GM23338 (cell line): ENCODE measurements at regions not wholly inside any gene's neighbourhood (a gene's known extent, or its start where the extent isn't known, plus 50 kb on each side); places are given as distances from the start of the nearest gene placed in this dataset.
"Not testable (repeated sequence)": the region's sequence is repeated elsewhere in the genome, so short reads cannot be mapped to it uniquely, and the experiment has no call there.

Source experiments
- ATAC-seq: fragments of 200-7000 bp; cut with Tn5 transposase; 3 replicates; pipeline ENCODE4 v1.9.1; 2020
- DNase-seq: peaks from one replicate; pipeline ENCODE4 v3.0.0-alpha.2; 2015; ENCODE audit warnings: low spot score
- H2AFZ ChIP-seq: fragments of 200-600 bp; sonication (generic); 2 replicates; pipeline ENCODE4 v1.8.0; 2016; ENCODE audit warnings: antibody characterized with exemption, mild to moderate bottlenecking, moderate library complexity
- H3F3A ChIP-seq: fragments of 200-600 bp; sonication (generic); replicated peaks from 2 replicates; pipeline ENCODE4 v1.8.0; 2017; ENCODE audit warnings: antibody characterized with exemption, mixed run types, low read depth
- H3K27ac ChIP-seq: fragments of 200-600 bp; sonication (generic); 2 replicates; pipeline ENCODE4 v1.6.1; 2016; ENCODE audit warnings: low read depth
- H3K27me3 ChIP-seq: fragments of 200-600 bp; sonication (generic); 2 replicates; pipeline ENCODE4 v1.8.0; 2016; ENCODE audit warnings: mild to moderate bottlenecking, mixed run types, moderate library complexity; ENCODE audit not compliant: insufficient read depth
- H3K36me3 ChIP-seq: fragments of 200-600 bp; sonication (generic); 2 replicates; pipeline ENCODE4 v1.8.0; 2016; ENCODE audit warnings: mild to moderate bottlenecking; ENCODE audit not compliant: insufficient read depth
- H3K4me1 ChIP-seq: fragments of 200-600 bp; sonication (generic); 2 replicates; pipeline ENCODE4 v1.8.0; 2016; ENCODE audit warnings: mild to moderate bottlenecking, moderate library complexity; ENCODE audit not compliant: insufficient read depth
- H3K4me2 ChIP-seq: fragments of 200-600 bp; sonication (generic); 2 replicates; pipeline ENCODE4 v1.7.1; 2017; ENCODE audit warnings: mixed run types
- H3K4me3 ChIP-seq: fragments of 200-600 bp; sonication (generic); 2 replicates; pipeline ENCODE4 v1.6.1; 2016; ENCODE audit warnings: mixed run types
- H3K79me2 ChIP-seq: fragments of 200-600 bp; sonication (generic); replicated peaks from 2 replicates; pipeline ENCODE4 v1.8.0; 2017; ENCODE audit warnings: mild to moderate bottlenecking; ENCODE audit not compliant: insufficient read depth
- H3K9me2 ChIP-seq: fragments of 200-600 bp; sonication (generic); 2 replicates; pipeline ENCODE4 v1.8.0; 2017; ENCODE audit not compliant: insufficient read depth
- H4K20me1 ChIP-seq: fragments of 200-600 bp; sonication (generic); replicated peaks from 2 replicates; pipeline ENCODE4 v1.8.0; 2017; ENCODE audit warnings: mild to moderate bottlenecking; ENCODE audit not compliant: insufficient read depth
- H3K27ac Mint-ChIP-seq: 2 replicates; pipeline ENCODE4 v1.8.0; 2020; ENCODE audit warnings: inconsistent platforms, mild to moderate bottlenecking, moderate library complexity, mixed read lengths
- H3K27me3 Mint-ChIP-seq: 3 replicates; pipeline ENCODE4 v1.8.0; 2022; ENCODE audit warnings: low read depth, mild to moderate bottlenecking, moderate library complexity, mixed read lengths, inconsistent platforms; ENCODE audit not compliant: insufficient read depth, poor library complexity
- H3K36me3 Mint-ChIP-seq: 3 replicates; pipeline ENCODE4 v1.8.0; 2021; ENCODE audit warnings: low read depth, mild to moderate bottlenecking, inconsistent platforms, moderate library complexity, mixed read lengths
- H3K4me1 Mint-ChIP-seq: 3 replicates; pipeline ENCODE4 v1.8.0; 2020; ENCODE audit warnings: mild to moderate bottlenecking, inconsistent platforms, mixed read lengths
- H3K4me3 Mint-ChIP-seq: 3 replicates; pipeline ENCODE4 v1.8.0; 2021; ENCODE audit warnings: moderate library complexity, mild to moderate bottlenecking, inconsistent platforms, mixed read lengths
- H3K9me3 Mint-ChIP-seq: 3 replicates; pipeline ENCODE4 v1.8.0; 2020; ENCODE audit warnings: moderate library complexity, mild to moderate bottlenecking, inconsistent platforms, mixed read lengths
- CREB1 ChIP-seq: fragments of 250-450 bp; sonication (Bioruptor Pico); IDR thresholded peaks from 2 replicates; pipeline ENCODE4 v1.5.0; 2020; ENCODE audit warnings: low read depth, mild to moderate bottlenecking, moderate library complexity
- EZH2 ChIP-seq: fragments of 200-600 bp; sonication (generic); IDR thresholded peaks from one replicate; pipeline ENCODE4 v1.8.0; 2017; ENCODE audit warnings: antibody characterized with exemption, mild to moderate bottlenecking, low read depth; ENCODE audit not compliant: unreplicated experiment
- EZH2phosphoT487 ChIP-seq: fragments of 200-600 bp; sonication (generic); IDR thresholded peaks from one replicate; pipeline ENCODE4 v1.8.1; 2018; ENCODE audit warnings: antibody characterized with exemption; ENCODE audit not compliant: unreplicated experiment
- JUNB ChIP-seq: IDR thresholded peaks from one replicate; pipeline ENCODE4 v1.6.1; 2016; ENCODE audit warnings: antibody characterized with exemption; ENCODE audit not compliant: unreplicated experiment
- NANOG ChIP-seq: IDR thresholded peaks from 2 replicates; pipeline ENCODE4 v1.6.1; 2016; ENCODE audit warnings: antibody characterized with exemption, borderline replicate concordance
- ZNF114 ChIP-seq: fragments of 250-450 bp; sonication (Bioruptor Pico); IDR thresholded peaks from 2 replicates; pipeline ENCODE4 v1.5.0; 2020; ENCODE audit warnings: mild to moderate bottlenecking, moderate library complexity
- ZNF331 ChIP-seq: fragments of 250-450 bp; sonication (Bioruptor Pico); IDR thresholded peaks from 2 replicates; pipeline ENCODE4 v1.5.0; 2020; ENCODE audit warnings: low read depth, mild to moderate bottlenecking, moderate library complexity
- TF ChIP-seq, protein P1 (sequence below): fragments of 250-450 bp; sonication (Bioruptor Pico); IDR thresholded peaks from 2 replicates; pipeline ENCODE4 v1.5.0; 2020; ENCODE audit warnings: mild to moderate bottlenecking, moderate library complexity

GRCh38 chr10:120047373-120047772 lies 154.8 kb downstream of the SEC23IP start:
- H3K4me3 Mint-ChIP-seq, H3K4me2 ChIP-seq: not testable (repeated sequence)
- peaks cover 14% of the 10 kb centered on the region for H3K4me1 Mint-ChIP-seq

GRCh38 chr10:120047926-120048325 lies 155.4 kb downstream of the SEC23IP start:
- Histone ChIP-seq H3K36me3 (no peaks in the 10 kb centered on the region), H3K4me1 (peaks cover 9% of the 10 kb centered on the region; the same call in 1 of the 2 replicates), H2AFZ (no peak overlapping the region), H3K27me3 (no peaks in the 10 kb centered on the region), H3K27ac (no peak overlapping the region), H4K20me1 (no peaks in the 10 kb centered on the region), H3K4me2 (no peak overlapping the region), H3F3A (no peaks in the 10 kb centered on the region), H3K4me3 (no peak overlapping the region), H3K9me2 (no peaks in the 10 kb centered on the region), H3K79me2 (no peaks in the 10 kb centered on the region)
- H3K4me3 Mint-ChIP-seq, result no peak overlapping the region
- H3K27me3 Mint-ChIP-seq, result peaks cover 2% of the 10 kb centered on the region
- H3K4me1 Mint-ChIP-seq, result peaks cover 14% of the 10 kb centered on the region
- H3K36me3 Mint-ChIP-seq, result no peaks in the 10 kb centered on the region
- no peak for ATAC-seq
- H3K27ac Mint-ChIP-seq, result no peak overlapping the region
- no peak for TF ChIP-seq CREB1
- no peak for TF ChIP-seq JUNB
- no peak for TF ChIP-seq EZH2phosphoT487
- TF ChIP-seq, protein P1, sequence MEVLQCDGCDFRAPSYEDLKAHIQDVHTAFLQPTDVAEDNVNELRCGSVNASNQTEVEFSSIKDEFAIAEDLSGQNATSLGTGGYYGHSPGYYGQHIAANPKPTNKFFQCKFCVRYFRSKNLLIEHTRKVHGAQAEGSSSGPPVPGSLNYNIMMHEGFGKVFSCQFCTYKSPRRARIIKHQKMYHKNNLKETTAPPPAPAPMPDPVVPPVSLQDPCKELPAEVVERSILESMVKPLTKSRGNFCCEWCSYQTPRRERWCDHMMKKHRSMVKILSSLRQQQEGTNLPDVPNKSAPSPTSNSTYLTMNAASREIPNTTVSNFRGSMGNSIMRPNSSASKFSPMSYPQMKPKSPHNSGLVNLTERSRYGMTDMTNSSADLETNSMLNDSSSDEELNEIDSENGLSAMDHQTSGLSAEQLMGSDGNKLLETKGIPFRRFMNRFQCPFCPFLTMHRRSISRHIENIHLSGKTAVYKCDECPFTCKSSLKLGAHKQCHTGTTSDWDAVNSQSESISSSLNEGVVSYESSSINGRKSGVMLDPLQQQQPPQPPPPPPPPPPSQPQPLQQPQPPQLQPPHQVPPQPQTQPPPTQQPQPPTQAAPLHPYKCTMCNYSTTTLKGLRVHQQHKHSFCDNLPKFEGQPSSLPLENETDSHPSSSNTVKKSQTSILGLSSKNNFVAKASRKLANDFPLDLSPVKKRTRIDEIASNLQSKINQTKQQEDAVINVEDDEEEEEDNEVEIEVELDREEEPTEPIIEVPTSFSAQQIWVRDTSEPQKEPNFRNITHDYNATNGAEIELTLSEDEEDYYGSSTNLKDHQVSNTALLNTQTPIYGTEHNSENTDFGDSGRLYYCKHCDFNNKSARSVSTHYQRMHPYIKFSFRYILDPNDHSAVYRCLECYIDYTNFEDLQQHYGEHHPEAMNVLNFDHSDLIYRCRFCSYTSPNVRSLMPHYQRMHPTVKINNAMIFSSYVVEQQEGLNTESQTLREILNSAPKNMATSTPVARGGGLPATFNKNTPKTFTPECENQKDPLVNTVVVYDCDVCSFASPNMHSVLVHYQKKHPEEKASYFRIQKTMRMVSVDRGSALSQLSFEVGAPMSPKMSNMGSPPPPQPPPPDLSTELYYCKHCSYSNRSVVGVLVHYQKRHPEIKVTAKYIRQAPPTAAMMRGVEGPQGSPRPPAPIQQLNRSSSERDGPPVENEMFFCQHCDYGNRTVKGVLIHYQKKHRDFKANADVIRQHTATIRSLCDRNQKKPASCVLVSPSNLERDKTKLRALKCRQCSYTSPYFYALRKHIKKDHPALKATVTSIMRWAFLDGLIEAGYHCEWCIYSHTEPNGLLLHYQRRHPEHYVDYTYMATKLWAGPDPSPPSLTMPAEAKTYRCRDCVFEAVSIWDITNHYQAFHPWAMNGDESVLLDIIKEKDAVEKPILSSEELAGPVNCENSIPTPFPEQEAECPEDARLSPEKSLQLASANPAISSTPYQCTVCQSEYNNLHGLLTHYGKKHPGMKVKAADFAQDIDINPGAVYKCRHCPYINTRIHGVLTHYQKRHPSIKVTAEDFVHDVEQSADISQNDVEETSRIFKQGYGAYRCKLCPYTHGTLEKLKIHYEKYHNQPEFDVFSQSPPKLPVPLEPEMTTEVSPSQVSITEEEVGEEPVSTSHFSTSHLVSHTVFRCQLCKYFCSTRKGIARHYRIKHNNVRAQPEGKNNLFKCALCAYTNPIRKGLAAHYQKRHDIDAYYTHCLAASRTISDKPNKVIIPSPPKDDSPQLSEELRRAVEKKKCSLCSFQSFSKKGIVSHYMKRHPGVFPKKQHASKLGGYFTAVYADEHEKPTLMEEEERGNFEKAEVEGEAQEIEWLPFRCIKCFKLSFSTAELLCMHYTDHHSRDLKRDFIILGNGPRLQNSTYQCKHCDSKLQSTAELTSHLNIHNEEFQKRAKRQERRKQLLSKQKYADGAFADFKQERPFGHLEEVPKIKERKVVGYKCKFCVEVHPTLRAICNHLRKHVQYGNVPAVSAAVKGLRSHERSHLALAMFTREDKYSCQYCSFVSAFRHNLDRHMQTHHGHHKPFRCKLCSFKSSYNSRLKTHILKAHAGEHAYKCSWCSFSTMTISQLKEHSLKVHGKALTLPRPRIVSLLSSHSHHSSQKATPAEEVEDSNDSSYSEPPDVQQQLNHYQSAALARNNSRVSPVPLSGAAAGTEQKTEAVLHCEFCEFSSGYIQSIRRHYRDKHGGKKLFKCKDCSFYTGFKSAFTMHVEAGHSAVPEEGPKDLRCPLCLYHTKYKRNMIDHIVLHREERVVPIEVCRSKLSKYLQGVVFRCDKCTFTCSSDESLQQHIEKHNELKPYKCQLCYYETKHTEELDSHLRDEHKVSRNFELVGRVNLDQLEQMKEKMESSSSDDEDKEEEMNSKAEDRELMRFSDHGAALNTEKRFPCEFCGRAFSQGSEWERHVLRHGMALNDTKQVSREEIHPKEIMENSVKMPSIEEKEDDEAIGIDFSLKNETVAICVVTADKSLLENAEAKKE (CRISPR knock-in tag), result no peak
- no peak for TF ChIP-seq NANOG
- no peak for TF ChIP-seq ZNF114 (CRISPR knock-in tag)
- TF ChIP-seq EZH2, result no peak
- no peak for TF ChIP-seq ZNF331
- no peak for DNase-seq
- no peaks in the 10 kb centered on the region for H3K9me3 Mint-ChIP-seq

More at GRCh38 chr10:120047373-120047772, 154.8 kb downstream of the SEC23IP start:
- H2AFZ ChIP-seq, H3K79me2 ChIP-seq, H3K27me3 ChIP-seq, H3K27ac Mint-ChIP-seq, ATAC-seq, H3K9me3 Mint-ChIP-seq, DNase-seq, H4K20me1 ChIP-seq, H3K36me3 Mint-ChIP-seq, H3K4me3 ChIP-seq, H3F3A ChIP-seq, H3K27ac ChIP-seq, H3K27me3 Mint-ChIP-seq, H3K36me3 ChIP-seq, H3K9me2 ChIP-seq, H3K4me1 ChIP-seq: not testable (repeated sequence)
